GM12878 (cell line): ENCODE measurements at regions not wholly inside any gene's neighbourhood (a gene's known extent, or its start where the extent isn't known, plus 50 kb on each side); places are given as distances from the start of the nearest gene placed in this dataset.

ENCODE experiments used
- ATAC-seq: fragments of 200-7000 bp; cut with Tn5 transposase; 3 replicates; pipeline ENCODE4 v1.9.1; 2020; ENCODE audit warnings: mild to moderate bottlenecking, moderate library complexity
- BruUV-seq: library from RNA; stranded (reverse); fragments of 400-500 nt; replicated peaks from 2 replicates; lab custom pipeline; 2021; lab: Mats Ljungman, UMichigan
- CTCF ChIA-PET: fragments of 300-600 bp; sonication (Branson Sonifier 250); formaldehyde crosslinking; extraction: SDS; loops from one replicate; lab custom pipeline; 2021; ENCODE audit warnings: inconsistent platforms; lab: Yijun Ruan, JAX
- POLR2A ChIA-PET: fragments of 350-600 bp; formaldehyde crosslinking; extraction: SDS; loops from one replicate; lab custom pipeline; 2021; ENCODE audit warnings: inconsistent platforms; lab: Charles Lee
- RAD21 ChIA-PET: fragments of 300-600 bp; sonication (Branson Sonifier 250); formaldehyde crosslinking; loops from one replicate; lab custom pipeline; 2023; ENCODE audit warnings: antibody characterized with exemption; ENCODE audit not compliant: unreplicated experiment; lab: Charles Lee
- SMC1A ChIA-PET: fragments of 300-600 bp; sonication (Branson Sonifier 250); formaldehyde crosslinking; loops from one replicate; lab custom pipeline; 2023; ENCODE audit not compliant: unreplicated experiment, uncharacterized antibody; lab: Charles Lee
- DNase-seq: peaks from one replicate; pipeline ENCODE4 v3.0.0-alpha.2; 2011; ENCODE audit warnings: low read depth, low spot score
- FAIRE-seq: peaks from 3 replicates; lab custom pipeline; 2011; peaks lifted over from hg19 to GRCh38; lab: Jason Lieb, UNC
- H2AFZ ChIP-seq: 2 replicates; pipeline ENCODE4 v1.6.0; 2011; ENCODE audit warnings: low read depth, low read length, control low read depth; ENCODE audit not compliant: control insufficient read depth
- H3K27ac ChIP-seq: 2 replicates; pipeline ENCODE4 v1.5.1; 2011; ENCODE audit warnings: control low read depth; ENCODE audit not compliant: control insufficient read depth, insufficient read depth
- H3K27me3 ChIP-seq, 2 experiments: replicated peaks in 1 of 2; 2 replicates each; pipeline versions ENCODE4 v1.6.0 to v1.6.1; 2011; ENCODE audit warnings: low read length in 1 of 2; ENCODE audit not compliant: control insufficient read depth in 2 of 2, insufficient read depth in 2 of 2
- H3K36me3 ChIP-seq, 2 experiments: 2 replicates each; pipeline ENCODE4 v1.5.1; 2011; ENCODE audit warnings: low read length in 1 of 2; ENCODE audit not compliant: control insufficient read depth in 2 of 2, insufficient read depth in 2 of 2
- H3K4me1 ChIP-seq: 2 replicates; pipeline ENCODE4 v1.6.1; 2011; ENCODE audit warnings: mild to moderate bottlenecking, low read length, moderate library complexity, mixed read lengths; ENCODE audit not compliant: control insufficient read depth, insufficient read depth
- H3K4me2 ChIP-seq: 2 replicates; pipeline ENCODE4 v1.6.0; 2011; ENCODE audit warnings: control low read depth; ENCODE audit not compliant: control insufficient read depth, insufficient read depth
- H3K4me3 ChIP-seq: fragments of 200-600 bp; sonication (generic); 2 replicates; pipeline ENCODE4 v1.5.1; 2016
- H3K79me2 ChIP-seq: 2 replicates; pipeline ENCODE4 v1.6.0; 2011; ENCODE audit warnings: low read length; ENCODE audit not compliant: control insufficient read depth, insufficient read depth
- H3K9ac ChIP-seq: 2 replicates; pipeline ENCODE4 v1.8.0; 2011; ENCODE audit warnings: low read length, control low read depth, mixed read lengths; ENCODE audit not compliant: control insufficient read depth, insufficient read depth
- H3K9me3 ChIP-seq: replicated peaks from 3 replicates; pipeline ENCODE4 v1.5.1; 2011; ENCODE audit warnings: mild to moderate bottlenecking, low read length; ENCODE audit not compliant: control insufficient read depth, insufficient read depth
- H4K20me1 ChIP-seq: 2 replicates; pipeline ENCODE4 v1.6.0; 2011; ENCODE audit not compliant: control insufficient read depth, insufficient read depth
- BCLAF1 ChIP-seq: fragments of 450-650 bp; IDR thresholded peaks from 2 replicates; pipeline ENCODE4 v1.6.1; 2017; ENCODE audit warnings: antibody characterized with exemption, mild to moderate bottlenecking, moderate library complexity
- LARP7 ChIP-seq: fragments of 450-650 bp; IDR thresholded peaks from 2 replicates; pipeline ENCODE4 v1.6.1; 2017; ENCODE audit warnings: mild to moderate bottlenecking
- POLR2AphosphoS2 ChIP-seq: IDR thresholded peaks from 2 replicates; pipeline ENCODE4 v1.6.1; 2011; ENCODE audit warnings: low read depth, mild to moderate bottlenecking, low read length, improper control_type of control experiment, moderate library complexity
- RELB ChIP-seq: fragments of 450-650 bp; IDR thresholded peaks from 2 replicates; pipeline ENCODE4 v1.6.1; 2017; ENCODE audit warnings: low read depth, mild to moderate bottlenecking, moderate library complexity
- TBL1XR1 ChIP-seq: IDR thresholded peaks from 2 replicates; pipeline ENCODE4 v1.6.1; 2012; ENCODE audit warnings: low read depth, low read length, improper control_type of control experiment
- ZBTB33 ChIP-seq: fragments of 450-650 bp; IDR thresholded peaks from 2 replicates; pipeline ENCODE4 v1.6.1; 2017; ENCODE audit warnings: mild to moderate bottlenecking
- WGBS: methylation state at CpG from one replicate; pipeline ENCODE4 v1.1.6; 2016; ENCODE audit warnings: low lambda C conversion rate; ENCODE audit not compliant: insufficient replicate concordance, insufficient coverage; ENCODE audit errors: missing lambda C conversion rate; 5-methylcytosine and 5-hydroxymethylcytosine counted together
- in situ Hi-C: fragments of 300-500 bp; cut with MboI; formaldehyde crosslinking; loops from 9 replicates; pipeline ENCODE4 v1.14.3; 2018; ENCODE audit warnings: mixed read lengths
- intact Hi-C: fragments of 100-400 bp; cut with micrococcal nuclease; formaldehyde crosslinking; loops from one replicate; pipeline ENCODE4 v1.14.2; 2022; ENCODE audit not compliant: unreplicated experiment

- intact Hi-C loops: no loop called here
- TF ChIP-seq BCLAF1 (no peak), ZBTB33 (no peak), TBL1XR1 (no peak), RELB (no peak), POLR2AphosphoS2 (no peak), LARP7 (no peak)
- Histone ChIP-seq H3K36me3 (no peaks in the 10 kb centered on the region), H4K20me1 (no peaks in the 10 kb centered on the region), H2AFZ (no peak overlapping the region), H3K9ac (no peak overlapping the region), H3K79me2 (no peaks in the 10 kb centered on the region), H3K9me3 (no peaks in the 10 kb centered on the region), H3K27me3 (no peaks in the 10 kb centered on the region), H3K4me3 (no peak overlapping the region), H3K4me1 (no peaks in the 10 kb centered on the region), H3K4me2 (no peak overlapping the region), H3K27ac (no peak overlapping the region)
- ChIA-PET POLR2A (interaction anchor here (0.6 kb wide), 1 partner anchor 1994 kb away, joined by 3 read pairs; no protein-coding TSS in a partner anchor), CTCF (no interaction called here), SMC1A (interaction anchor here (1.0 kb wide), 1 partner anchor 15 kb away, joined by 5 read pairs; no protein-coding TSS in a partner anchor), RAD21 (no interaction called here)
- DNase-seq (no peak), FAIRE-seq (no peak), ATAC-seq (no peak)
- WGBS: 0% methylated on average over 1 of the region's 1 CpG
- no TSS peak for BruUV-seq
- in situ Hi-C loops: loop anchor here (25.0 kb wide), 1 partner anchor 949 kb away; the partner anchor contains the start of gene PCDH7
Measured at GRCh38 chr4:31660916-31661315, 940.7 kb downstream of the PCDH7 start.
